ENCODE measurements at regions not wholly inside any gene's neighbourhood (a gene's known extent, or its start where the extent isn't known, plus 50 kb on each side); places are given as distances from the start of the nearest gene placed in this dataset.
"Not testable (repeated sequence)": the region's sequence is repeated elsewhere in the genome, so short reads cannot be mapped to it uniquely, and the experiment has no call there.

DNA sequence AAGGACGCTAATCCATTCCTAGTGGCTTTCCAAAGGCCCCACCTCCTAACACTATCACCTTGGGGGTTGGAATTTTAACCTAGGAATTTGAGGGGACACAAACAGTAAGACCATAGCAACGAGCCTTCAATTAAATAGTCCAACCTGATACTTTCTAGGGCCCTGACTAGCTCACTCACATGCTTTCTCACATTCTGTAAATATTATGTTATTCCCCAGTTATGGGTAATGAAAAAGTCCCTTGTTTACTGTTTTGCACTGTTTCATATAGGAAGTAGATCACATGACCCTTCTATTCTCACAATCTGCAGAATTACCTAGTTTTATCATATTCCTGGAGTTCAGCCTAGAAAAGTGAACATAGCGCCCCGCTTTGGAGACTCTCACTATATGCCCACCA, 1212.1 kb upstream of the ACVR2A start:
- no peak for DNase-seq

DNA sequence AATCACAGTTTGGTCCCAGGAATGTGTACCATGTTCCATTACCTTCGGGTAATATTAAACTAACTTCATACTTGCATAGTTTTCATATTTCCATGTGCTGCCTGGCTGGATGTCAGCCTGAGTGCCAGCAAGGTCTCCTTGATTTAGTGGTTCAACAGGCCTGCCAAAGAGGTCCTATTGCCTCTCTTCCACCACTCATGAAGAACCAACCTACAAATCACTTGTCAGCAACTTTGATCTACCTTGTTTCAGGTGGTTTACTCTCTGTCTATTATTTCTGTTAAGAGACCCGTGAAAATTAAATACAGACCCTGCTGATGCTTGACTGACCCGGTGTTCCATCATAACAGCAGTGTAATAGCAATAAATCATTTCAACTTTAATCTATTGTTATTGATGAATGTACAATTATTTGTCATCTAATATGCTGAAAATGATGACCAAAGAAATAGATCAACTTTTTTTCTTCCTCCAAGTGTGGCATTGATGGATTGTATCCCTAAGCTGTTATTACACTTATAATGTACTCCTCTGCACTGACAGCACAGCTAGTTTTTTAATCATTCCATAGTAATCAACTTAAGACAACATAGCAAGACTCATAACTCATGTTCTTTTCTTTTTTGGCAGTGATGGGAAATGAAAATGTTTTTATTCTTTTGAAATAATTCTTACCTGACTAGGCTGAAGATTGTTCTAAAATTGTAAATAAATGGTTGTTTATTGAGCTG, 1220.2 kb upstream of the ACVR2A start:
- no peak for DNase-seq

DNA sequence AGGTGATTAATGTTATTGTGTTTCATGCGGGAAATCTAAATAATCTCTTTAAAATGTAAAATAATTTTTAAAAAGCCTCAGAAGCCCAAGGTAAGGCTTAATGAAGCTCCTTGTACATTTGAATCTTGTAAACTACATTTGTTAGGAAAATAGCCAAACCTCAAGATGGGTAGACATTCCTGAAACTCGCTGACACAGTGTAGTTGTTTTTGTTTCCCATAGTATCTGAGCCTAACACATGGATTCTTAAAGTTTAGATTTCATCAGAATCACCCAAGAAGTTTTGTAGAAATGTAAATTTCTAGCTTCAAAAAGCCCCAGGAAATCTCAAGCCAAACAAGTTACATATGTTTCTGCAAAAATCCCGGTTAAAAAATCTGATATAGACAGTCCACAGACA, 1221.1 kb upstream of the ACVR2A start:
- no peak for DNase-seq

- no peak for DNase-seq
Measured at GRCh38 chr2:146621656-146622055, 1223.2 kb upstream of the ACVR2A start.

DNA sequence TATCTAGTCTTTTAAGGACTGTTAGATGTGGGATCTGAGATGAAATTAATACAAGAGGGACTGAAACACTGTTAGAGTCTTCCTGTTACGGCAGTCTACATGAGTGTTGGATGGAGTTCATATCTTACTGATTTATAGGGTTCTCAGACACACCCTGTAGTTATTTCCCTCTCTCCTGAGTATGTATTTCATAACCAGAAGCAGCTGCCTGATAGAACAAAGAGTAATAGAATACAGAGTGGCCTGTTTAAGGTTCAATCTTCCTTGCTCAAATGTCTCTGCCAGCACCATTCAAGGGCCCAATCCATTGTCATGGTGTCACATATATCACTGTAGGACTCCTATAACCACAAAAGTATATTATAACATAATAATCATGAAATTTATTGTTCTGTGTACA, 1229.1 kb upstream of the ACVR2A start:
- no peak for DNase-seq

- no peak for DNase-seq
Measured at GRCh38 chr2:146608490-146608889, 1236.3 kb upstream of the ACVR2A start.

DNA sequence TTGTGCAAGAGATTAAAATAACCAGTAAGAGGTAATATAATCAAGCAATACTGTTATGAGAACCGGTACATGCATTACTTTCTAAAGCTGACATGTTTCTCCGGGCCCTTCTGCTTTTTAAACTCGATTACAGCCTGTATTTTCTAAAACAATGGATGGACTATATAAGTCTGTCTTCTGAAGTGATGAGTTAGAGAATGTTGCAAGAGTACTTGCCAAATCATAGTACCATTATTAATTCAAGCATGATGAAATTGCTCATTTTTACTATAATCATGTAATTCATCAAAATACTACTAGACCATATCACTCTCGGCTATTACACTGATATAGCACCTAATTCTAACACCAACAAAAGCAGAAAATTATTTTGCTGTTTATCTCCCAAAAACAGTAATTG, 1240.3 kb upstream of the ACVR2A start:
- DNase-seq, result no peak

GRCh38 chr2:146602856-146603255, 1242.0 kb upstream of the ACVR2A start:
- DNase-seq, result no peak

DNA sequence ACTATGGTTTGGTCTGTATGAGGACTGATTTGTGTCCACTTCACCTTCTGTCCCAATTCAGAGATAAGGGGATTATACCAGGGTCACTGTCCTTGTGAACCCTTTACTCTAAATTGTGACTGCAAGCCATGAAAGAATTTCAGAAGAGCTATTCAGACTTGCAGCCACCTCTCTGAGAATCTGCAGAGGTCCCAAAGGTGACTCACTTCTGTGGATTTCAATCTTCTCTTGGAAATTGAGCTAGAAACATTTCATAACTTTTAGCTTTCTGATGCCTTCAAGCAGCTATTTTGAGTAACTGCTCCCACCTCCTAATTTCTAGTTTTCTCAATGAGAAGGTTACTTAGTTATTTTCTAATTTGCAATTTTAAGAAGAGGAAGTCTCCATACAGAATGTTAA, 1242.4 kb upstream of the ACVR2A start:
- DNase-seq, result no peak

GRCh38 chr2:146598791-146599190, 1246.0 kb upstream of the ACVR2A start:
- DNase-seq, result no peak

DNA sequence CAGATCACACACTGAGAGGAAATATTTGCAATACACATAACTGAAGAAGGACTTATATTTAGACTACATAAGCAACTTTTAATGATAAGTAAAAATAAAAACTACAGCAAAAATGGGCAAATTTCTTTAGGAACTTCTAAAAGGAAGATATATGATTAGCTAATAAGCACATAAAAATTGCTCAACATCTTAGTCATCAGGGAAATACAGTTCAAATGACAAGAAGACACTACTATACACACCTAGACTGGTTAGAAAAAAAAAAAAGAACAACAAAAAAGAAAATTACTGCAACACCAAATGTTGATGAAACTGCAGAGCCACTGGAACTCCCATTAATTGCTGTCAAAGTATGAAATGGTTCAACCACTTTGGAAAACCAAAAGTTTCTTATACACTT, 1247.5 kb upstream of the ACVR2A start:
- DNase-seq, result no peak

- DNase-seq, result no peak
Measured at GRCh38 chr2:146591908-146592307, 1252.9 kb upstream of the ACVR2A start.

DNA sequence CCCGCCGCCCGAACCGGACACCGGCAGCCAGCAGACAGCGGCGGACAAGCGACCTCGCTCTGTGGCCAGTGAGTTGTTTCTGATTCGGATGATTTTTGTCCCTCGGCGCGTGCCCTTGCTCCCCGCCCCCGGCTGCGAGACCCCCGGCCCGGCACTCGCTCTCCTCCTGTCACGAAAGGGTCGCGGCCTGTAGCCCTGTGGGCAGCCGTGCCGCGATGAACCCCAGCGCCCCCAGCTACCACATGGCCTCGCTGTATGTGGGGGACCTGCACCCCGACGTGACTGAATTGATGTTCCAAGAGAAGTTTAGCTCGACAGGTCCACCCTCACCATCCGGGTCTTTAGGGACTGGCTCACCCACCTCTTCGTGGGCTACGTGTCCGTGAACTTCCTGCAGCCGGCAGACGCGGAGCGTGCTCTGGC, 1257.5 kb upstream of the ACVR2A start:
- no peak for DNase-seq

GRCh38 chr2:146584316-146584715, 1260.5 kb upstream of the ACVR2A start:
- no peak for DNase-seq

- no peak for DNase-seq
Measured at GRCh38 chr2:146579147-146579930, 1265.5 kb upstream of the ACVR2A start.

GRCh38 chr2:146576339-146577111, 1268.3 kb upstream of the ACVR2A start:
- no peak for DNase-seq

GRCh38 chr2:146572598-146572997, 1272.2 kb upstream of the ACVR2A start:
- no peak for DNase-seq

DNA sequence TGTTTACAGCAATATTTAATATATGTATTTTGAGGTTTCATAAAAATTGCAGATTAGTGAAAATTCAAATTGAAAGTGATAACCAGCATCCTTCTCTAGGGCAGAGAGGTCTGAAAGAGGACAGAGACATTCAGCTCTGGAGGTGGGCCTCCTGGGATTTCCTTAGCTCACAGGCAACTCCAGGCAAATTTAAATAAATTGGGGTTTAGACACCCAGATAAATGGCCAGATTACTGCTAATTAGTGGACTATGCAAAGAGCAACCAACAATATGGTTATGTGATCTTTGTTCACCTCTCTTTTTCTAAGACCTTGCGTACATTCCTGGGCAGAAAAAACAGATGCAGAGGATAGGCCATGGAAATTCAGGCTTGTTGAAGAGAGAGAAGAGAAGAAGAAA, 1282.8 kb upstream of the ACVR2A start:
- DNase-seq, result no peak

- no peak for DNase-seq
Measured at GRCh38 chr2:146547236-146547635, 1297.6 kb upstream of the ACVR2A start.

DNA sequence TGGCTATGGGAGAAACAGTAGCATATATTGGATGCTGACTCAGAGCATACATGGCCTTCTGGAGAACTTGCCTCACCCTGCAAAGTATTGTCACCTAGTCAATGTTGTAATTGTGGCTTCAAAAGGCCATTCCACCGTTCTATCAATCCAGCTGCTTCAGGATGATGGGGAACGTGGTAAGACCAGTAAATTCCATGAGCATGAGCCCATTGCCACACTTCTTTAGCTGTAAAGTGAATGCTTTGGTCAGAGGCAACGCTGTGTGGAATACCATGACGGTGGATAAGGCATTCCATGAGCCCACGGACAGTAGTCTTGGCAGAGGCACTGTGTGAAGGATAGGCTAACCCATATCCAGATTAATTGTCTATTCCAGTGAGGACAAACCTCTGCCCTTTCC, 1300.1 kb upstream of the ACVR2A start:
- DNase-seq, result no peak

- no peak for DNase-seq
Measured at GRCh38 chr2:146541896-146542295, 1302.9 kb upstream of the ACVR2A start.

DNA sequence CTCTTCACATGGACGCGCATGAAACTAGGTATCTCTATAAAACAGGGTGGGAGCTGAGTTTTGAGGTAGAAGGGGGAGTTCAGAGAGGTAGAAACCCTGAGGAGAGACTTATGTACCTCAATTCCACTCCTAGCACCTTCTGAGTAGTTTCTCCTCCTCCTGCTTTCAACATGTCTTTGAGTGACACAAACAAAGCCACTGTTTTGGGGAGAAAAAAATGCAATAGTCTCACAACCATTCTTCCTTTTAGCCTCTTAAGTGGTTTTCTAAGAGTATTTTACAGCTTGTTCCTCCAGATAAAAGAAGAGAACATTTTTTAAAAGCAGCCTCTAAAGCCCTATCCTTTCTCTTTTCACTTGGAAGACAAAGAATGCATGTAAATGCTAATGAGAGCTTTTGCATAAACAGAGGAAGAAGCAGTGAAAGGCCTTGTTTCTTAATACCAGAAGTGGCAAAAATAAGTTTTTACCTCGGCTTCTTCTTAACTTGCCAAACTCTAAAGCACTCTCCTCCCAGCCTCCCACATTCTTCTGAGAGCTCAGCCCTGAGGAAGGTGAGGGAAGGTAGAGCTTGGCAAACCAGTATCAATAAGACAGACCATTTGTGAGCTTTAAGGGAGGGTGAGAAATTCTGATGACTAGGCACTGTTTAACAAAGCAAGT, 1304.4 kb upstream of the ACVR2A start:
- peak in 1 of 2 donors; percentile 36 for DNase-seq

DNA sequence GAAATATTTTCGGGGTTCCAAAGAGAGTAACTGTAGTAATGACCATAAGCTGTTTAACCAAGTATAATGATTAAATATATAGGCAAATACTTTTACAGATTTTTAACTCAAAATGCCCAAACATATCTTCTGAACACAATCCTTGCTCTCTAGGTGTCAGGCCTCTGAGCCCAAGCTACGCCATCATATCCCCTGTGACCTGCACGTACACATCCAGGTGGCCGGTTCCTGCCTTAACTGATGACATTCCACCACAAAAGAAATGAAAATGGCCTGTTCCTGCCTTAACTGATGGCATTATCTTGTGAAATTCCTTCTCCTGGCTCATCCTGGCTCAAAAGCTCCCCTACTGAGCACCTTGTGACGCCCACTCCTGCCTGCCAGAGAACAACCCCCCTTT, 1305.1 kb upstream of the ACVR2A start:
- not testable (repeated sequence) for DNase-seq
